Heart left ventricle (tissue), 16 donors: ENCODE measurements at regions not wholly inside any gene's neighbourhood (a gene's known extent, or its start where the extent isn't known, plus 50 kb on each side); places are given as distances from the start of the nearest gene placed in this dataset.
"Not testable (repeated sequence)": the region's sequence is repeated elsewhere in the genome, so short reads cannot be mapped to it uniquely, and the experiment has no call there.

Experiments used
- ATAC-seq, 4 donors: fragments of 200-7000 bp; cut with Tn5 transposase; one replicate each; pipeline ENCODE4 v1.9.1; 2020 to 2022; ENCODE audit warnings: moderate library complexity in 4 of 4, mild to moderate bottlenecking in 3 of 4, moderate number of reproducible peaks in 1 of 4
- DNase-seq, 5 donors: peaks; one replicate each; pipeline ENCODE4 v3.0.0-alpha.2; 2020
- H3K27ac ChIP-seq, 12 donors: fragments of 200-600 bp; sonication (generic) in 4 of 12; one replicate each; pipeline versions ENCODE4 v1.5.0 to v1.8.0; 2016 to 2022; ENCODE audit warnings: mild to moderate bottlenecking in 2 of 12
- H3K27me3 ChIP-seq, 9 donors: fragments of 200-600 bp; sonication (generic) in 2 of 9; one replicate each; pipeline versions ENCODE4 v1.5.1 to v1.8.0; 2016 to 2022; ENCODE audit warnings: mild to moderate bottlenecking in 3 of 9
- H3K36me3 ChIP-seq, 9 donors: fragments of 200-600 bp; sonication (generic) in 2 of 9; one replicate each; pipeline versions ENCODE4 v1.5.0 to v1.8.0; 2018 to 2022; ENCODE audit warnings: mild to moderate bottlenecking in 2 of 9
- H3K4me1 ChIP-seq, 12 donors: fragments of 200-600 bp; sonication (generic) in 4 of 12; one replicate each; pipeline versions ENCODE4 v1.5.0 to v1.8.0; 2016 to 2022; ENCODE audit warnings: mild to moderate bottlenecking in 3 of 12
- H3K4me3 ChIP-seq, 12 donors: fragments of 200-600 bp; sonication (generic) in 4 of 12; one replicate each; pipeline versions ENCODE4 v1.5.0 to v1.8.0; 2017 to 2022; ENCODE audit warnings: mild to moderate bottlenecking in 9 of 12, moderate library complexity in 4 of 12
- H3K9me3 ChIP-seq, 12 donors: fragments of 200-600 bp; sonication (generic) in 4 of 12; one replicate each; pipeline versions ENCODE4 v1.5.0 to v1.8.0; 2016 to 2022; ENCODE audit warnings: mild to moderate bottlenecking in 1 of 12
- CTCF ChIP-seq, 12 donors: fragments of 200-600 bp; sonication (generic) in 4 of 12; IDR thresholded peaks; one replicate each; pipeline versions ENCODE4 v1.5.0 to v1.8.0; 2018 to 2022; ENCODE audit warnings: antibody characterized with exemption in 12 of 12, mild to moderate bottlenecking in 5 of 12
- POLR2A ChIP-seq, 2 donors: fragments of 450-650 bp; IDR thresholded peaks; one replicate each; pipeline ENCODE4 v1.6.1; 2017; ENCODE audit warnings: antibody characterized with exemption in 2 of 2, mild to moderate bottlenecking in 2 of 2, moderate library complexity in 2 of 2
- WGBS, 4 donors: extraction: QIAGEN DNeasy Blood & Tissue Kit in 2 of 4; methylation state at CpG; one replicate each; pipeline versions ENCODE4 v1.1.5 to v1.1.7; 2013 to 2018; 5-methylcytosine and 5-hydroxymethylcytosine counted together
- intact Hi-C, 10 donors: fragments of 100-400 bp; cut with DNase I; formaldehyde crosslinking; loops; one replicate each; pipeline versions ENCODE4 v1.11.1 to v1.14.2; 2022
- donor health status: ischemic (EF 13 %, LVEDD 7.1; RV severe dilation, severe dysfunction).
- donor health status: healthy with polysubstance abuse.
- donor health status: DM: no; HTN: yes; CAD: no.
- donor health status: DM: no; HTN: no; CAD: no.
- donor health status: ischemic (EF 25% LVEDD 6.9; RV normal size, moderate dysfunction).
- donor health status: ischemic (EF 25% LVEDD 5.7; RV mildly dilated, moderate dysfunction).
- donor health status: healthy.
- donor health status: DM: yes; HTN: yes; CAD: no.
- donor health status: ischemic (EF 35%, LVEDD 5.7; RV mildly dilated, moderate dysfunction).
- donor health status: nonischemic (EF 11% LVEDD 7.7; RV severe dilation, severe dysfunction).
- donor health status: DM: yes; HTN: yes; CAD: no.
- donor health status: PGD.
- donor health status: ischemic (EF 29% LVEDD 5.4; RV normal size, mild dysfunction).
- donor health status: nonischemic (EF 23%, LVEDD 6.1; RV moderate dilation, normal function).

GRCh38 chr14:37816135-37816534 is 220.7 kb downstream of the TTC6 start:
- H3K36me3 ChIP-seq, result no peaks in the 10 kb centered on the region
- no peak for TF ChIP-seq CTCF (IDR thresholded peaks at IDR 0.05)
- TF ChIP-seq POLR2A (IDR thresholded peaks at IDR 0.05), result no peak
- no peak for DNase-seq
- ATAC-seq, result no peak
- intact Hi-C loops, result no loop called here
- no peak overlapping the region for H3K4me3 ChIP-seq
- WGBS, 4 donors, result 27 to 62% (median 52%) methylated on average over 1 of the region's 1 CpG
- H3K27ac ChIP-seq, result no peak overlapping the region
- no peaks in the 10 kb centered on the region for H3K4me1 ChIP-seq
- H3K9me3 ChIP-seq, result no peaks in the 10 kb centered on the region
- no peaks in the 10 kb centered on the region for H3K27me3 ChIP-seq

- intact Hi-C loops, result no loop called here
- TF ChIP-seq CTCF (IDR thresholded peaks at IDR 0.05) (no peak), POLR2A (IDR thresholded peaks at IDR 0.05) (no peak)
- DNase-seq, result no peak
- Histone ChIP-seq H3K4me3 (no peak overlapping the region), H3K4me1 (no peaks in the 10 kb centered on the region), H3K9me3 (no peaks in the 10 kb centered on the region), H3K36me3 (no peaks in the 10 kb centered on the region), H3K27me3 (no peaks in the 10 kb centered on the region), H3K27ac (no peak overlapping the region)
- no peak for ATAC-seq
- 62 to 65% (median 63%) methylated on average over 4 of the region's 4 CpGs for WGBS, 4 donors
Observed at GRCh38 chr14:37816743-37817295, 221.4 kb downstream of the TTC6 start.

- Histone ChIP-seq H3K27ac (no peak overlapping the region), H3K9me3 (no peaks in the 10 kb centered on the region), H3K4me1 (no peaks in the 10 kb centered on the region), H3K4me3 (no peak overlapping the region), H3K36me3 (no peaks in the 10 kb centered on the region), H3K27me3 (no peaks in the 10 kb centered on the region)
- WGBS, 4 donors, result 58 to 69% (median 63%) methylated on average over 8 of the region's 8 CpGs
- TF ChIP-seq POLR2A (IDR thresholded peaks at IDR 0.05) (no peak), CTCF (IDR thresholded peaks at IDR 0.05) (no peak)
- intact Hi-C loops, result no loop called here
- ATAC-seq, result no peak
- DNase-seq, result no peak
Observed at GRCh38 chr14:37819155-37820015, 224.0 kb downstream of the TTC6 start.

GRCh38 chr14:37820810-37821209 is 225.4 kb downstream of the TTC6 start:
- H3K4me1 ChIP-seq, ATAC-seq, DNase-seq, H3K27ac ChIP-seq, H3K27me3 ChIP-seq, H3K4me3 ChIP-seq, H3K36me3 ChIP-seq, intact Hi-C loops, H3K9me3 ChIP-seq: not testable (repeated sequence)
